Cardiac muscle cell (in vitro differentiated cells and primary cell): ENCODE measurements at regions not wholly inside any gene's neighbourhood (a gene's known extent, or its start where the extent isn't known, plus 50 kb on each side); places are given as distances from the start of the nearest gene placed in this dataset.

ENCODE experiments used
- DNase-seq, 2 donors: peaks; one replicate each; pipeline versions ENCODE4 v3.0.0 to v3.0.0-alpha.2; 2010 to 2017; ENCODE audit warnings: low read depth in 1 of 2, low spot score in 1 of 2
- H3K27ac ChIP-seq: fragments of 200-600 bp; sonication (generic); 2 replicates; pipeline ENCODE4 v1.5.1; 2016
- H3K27me3 ChIP-seq: fragments of 200-600 bp; sonication (generic); 2 replicates; pipeline ENCODE4 v1.6.0; 2016; ENCODE audit warnings: control low read depth
- H3K36me3 ChIP-seq: fragments of 200-600 bp; sonication (generic); 2 replicates; pipeline ENCODE4 v1.5.1; 2016; ENCODE audit warnings: control low read depth
- H3K4me1 ChIP-seq: fragments of 200-600 bp; sonication (generic); 2 replicates; pipeline ENCODE4 v1.8.1; 2017; ENCODE audit warnings: low read depth, mild to moderate bottlenecking, mixed run types
- H3K4me3 ChIP-seq: fragments of 200-600 bp; sonication (generic); 2 replicates; pipeline ENCODE4 v1.5.1; 2016; ENCODE audit warnings: mild to moderate bottlenecking
- H3K9me3 ChIP-seq: fragments of 200-600 bp; sonication (generic); 2 replicates; pipeline ENCODE4 v1.5.1; 2017; ENCODE audit warnings: low read depth, mild to moderate bottlenecking, control low read depth
- CTCF ChIP-seq: IDR thresholded peaks from 2 replicates; pipeline ENCODE4 v1.5.1; 2012; ENCODE audit warnings: low read depth, mild to moderate bottlenecking, low read length

DNA sequence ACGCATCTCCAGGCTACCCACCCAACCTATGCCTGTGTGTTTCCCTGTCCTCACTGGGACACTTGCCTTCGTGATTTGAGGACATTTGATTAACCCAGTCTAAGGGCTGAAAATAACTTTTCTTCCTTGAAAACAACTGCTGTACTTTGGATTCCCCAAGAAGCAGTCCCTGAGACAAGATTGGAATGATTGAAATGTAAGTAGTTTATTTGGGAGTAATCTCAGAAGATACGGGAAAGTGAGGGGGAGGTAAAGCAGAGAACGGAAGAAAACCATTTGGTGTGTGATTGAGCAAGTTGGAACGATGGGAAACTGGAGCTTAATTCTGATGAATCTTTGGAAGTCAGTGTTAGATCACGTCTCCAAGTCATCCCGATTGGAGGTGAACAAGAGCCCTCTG lies 143.8 kb upstream of the LMCD1 start:
- Histone ChIP-seq H3K4me1 (no peaks in the 10 kb centered on the region), H3K9me3 (no peaks in the 10 kb centered on the region), H3K36me3 (no peaks in the 10 kb centered on the region), H3K27me3 (no peaks in the 10 kb centered on the region), H3K4me3 (no peak overlapping the region), H3K27ac (no peak overlapping the region)
- no peak for TF ChIP-seq CTCF
- peak in 1 of 2 donors; percentile 57 for DNase-seq

- Histone ChIP-seq H3K9me3 (no peaks in the 10 kb centered on the region), H3K4me1 (no peaks in the 10 kb centered on the region), H3K4me3 (no peak overlapping the region), H3K36me3 (no peaks in the 10 kb centered on the region), H3K27ac (no peak overlapping the region), H3K27me3 (no peaks in the 10 kb centered on the region)
- TF ChIP-seq CTCF = no peak
- DNase-seq = no peak
Measured at GRCh38 chr3:8359133-8359532, 142.5 kb upstream of the LMCD1 start.

DNA sequence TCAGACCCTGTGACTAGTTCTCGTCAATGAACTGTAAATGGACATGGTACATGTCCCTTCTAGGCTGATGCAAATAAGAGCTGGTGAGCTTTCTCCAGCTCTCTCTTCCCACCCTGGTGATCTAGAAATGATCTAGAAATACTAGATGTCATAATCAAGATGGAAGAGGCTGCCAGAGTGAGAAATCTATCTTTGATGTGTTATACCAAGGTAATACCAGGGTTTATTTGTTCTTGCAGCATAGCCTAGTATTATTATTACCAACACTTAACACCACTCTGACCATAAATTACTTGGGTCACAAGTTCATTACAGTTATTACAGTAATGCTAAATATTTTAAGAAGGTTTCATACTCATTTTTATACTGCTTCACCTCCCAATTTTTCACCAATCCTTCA lies 138.4 kb upstream of the LMCD1 start:
- Histone ChIP-seq H3K4me3 (no peak overlapping the region), H3K4me1 (peaks cover 18% of the 10 kb centered on the region), H3K27ac (no peak overlapping the region), H3K27me3 (no peaks in the 10 kb centered on the region), H3K36me3 (no peaks in the 10 kb centered on the region), H3K9me3 (no peaks in the 10 kb centered on the region)
- DNase-seq = no peak
- TF ChIP-seq CTCF = no peak

- H3K4me3 ChIP-seq = no peak overlapping the region
- peaks cover 18% of the 10 kb centered on the region for H3K4me1 ChIP-seq
- H3K36me3 ChIP-seq = no peaks in the 10 kb centered on the region
- no peaks in the 10 kb centered on the region for H3K9me3 ChIP-seq
- TF ChIP-seq CTCF = no peak
- peak; percentile 2 to 15 for DNase-seq
- no peaks in the 10 kb centered on the region for H3K27me3 ChIP-seq
- H3K27ac ChIP-seq = no peak overlapping the region
Measured at GRCh38 chr3:8365541-8365940, 136.1 kb upstream of the LMCD1 start.

DNA sequence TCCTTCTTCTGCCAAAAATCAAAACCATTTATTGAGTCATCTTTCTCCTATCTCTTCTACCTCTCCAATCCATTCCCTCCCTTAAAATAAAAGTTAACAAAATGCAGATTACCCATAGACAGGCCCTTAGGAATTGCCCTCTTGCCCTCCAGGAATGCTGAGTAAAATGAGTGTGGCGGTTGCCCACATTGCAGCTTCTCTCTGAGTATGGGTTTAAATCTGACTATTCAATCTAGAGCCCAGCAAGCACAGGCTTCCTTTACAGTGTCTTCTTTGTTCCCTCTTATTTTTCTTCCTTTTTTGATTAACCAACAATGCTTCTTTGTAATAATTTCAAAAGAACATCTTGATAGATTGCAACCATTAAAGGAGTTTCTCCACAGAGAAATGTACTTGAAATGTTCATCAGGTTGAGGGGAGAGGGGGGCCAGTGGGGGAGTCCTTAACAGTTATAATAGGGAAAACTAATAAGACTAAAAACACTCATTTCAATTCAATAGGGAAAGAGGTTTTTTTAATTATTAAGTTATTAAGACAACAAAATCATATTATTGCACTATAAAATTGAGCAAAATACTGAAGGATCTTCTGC lies 135.3 kb upstream of the LMCD1 start:
- Histone ChIP-seq H3K27ac (no peak overlapping the region), H3K4me3 (no peak overlapping the region)

More for the DNA sequence above, 135.3 kb upstream of the LMCD1 start:
- Histone ChIP-seq H3K36me3 (no peaks in the 10 kb centered on the region), H3K9me3 (no peaks in the 10 kb centered on the region), H3K4me1 (peaks cover 18% of the 10 kb centered on the region), H3K27me3 (no peaks in the 10 kb centered on the region)
- no peak for TF ChIP-seq CTCF
- DNase-seq = peak in 1 of 2 donors; percentile 56
